Tongue (tissue), 1 donor: ENCODE measurements at regions not wholly inside any gene's neighbourhood (a gene's known extent, or its start where the extent isn't known, plus 50 kb on each side); places are given as distances from the start of the nearest gene placed in this dataset.

Source experiments
- DNase-seq: peaks from one replicate; pipeline ENCODE4 v3.0.0-alpha.2; 2015

DNA sequence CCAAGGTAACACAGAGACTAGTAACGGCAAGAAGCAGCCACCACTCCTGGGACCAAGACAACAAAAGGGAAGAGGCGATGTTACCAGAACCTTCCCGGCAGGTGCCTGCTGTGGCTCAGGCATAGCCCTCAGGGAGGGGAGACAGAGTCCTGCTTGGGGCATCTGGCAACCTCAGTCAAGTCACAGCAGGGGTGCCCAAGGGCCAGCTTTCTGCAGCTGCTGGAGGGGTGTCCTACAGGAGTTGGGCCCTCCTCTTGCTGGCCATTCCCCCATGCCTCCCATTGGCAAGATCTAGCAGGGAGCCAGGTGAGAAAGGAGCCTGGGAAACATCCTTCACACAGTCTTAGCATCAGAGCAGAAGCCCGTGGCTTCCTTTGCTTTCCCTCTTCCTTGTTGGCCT lies 197.3 kb upstream of the IL12A start:
- no peak for DNase-seq

- no peak for DNase-seq
Observed at GRCh38 chr3:159792070-159792469, 196.6 kb upstream of the IL12A start.

- DNase-seq, result no peak
Observed at GRCh38 chr3:159795042-159795441, 193.6 kb upstream of the IL12A start.

GRCh38 chr3:159795681-159796175 lies 192.9 kb upstream of the IL12A start:
- no peak for DNase-seq

DNA sequence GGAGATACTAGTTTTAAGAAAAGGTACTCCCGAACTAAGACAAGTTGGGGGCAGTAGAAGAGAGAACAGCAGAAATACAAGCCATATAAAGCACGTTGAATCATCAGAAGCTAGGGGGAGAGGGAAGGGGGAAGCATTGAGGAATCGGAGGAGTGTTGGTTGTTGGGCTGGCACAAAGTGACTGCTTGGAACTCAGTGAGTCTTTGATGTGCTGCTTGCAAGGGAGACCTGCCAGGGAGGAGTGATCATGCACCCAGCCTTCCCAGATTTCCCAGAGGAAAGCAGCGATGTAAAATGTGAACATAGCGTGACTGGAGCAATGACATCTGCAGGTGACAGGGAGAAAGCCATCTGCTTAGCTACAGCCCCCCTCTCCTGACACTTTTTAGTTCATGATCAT lies 192.4 kb upstream of the IL12A start:
- no peak for DNase-seq

- DNase-seq, result peak; percentile 41
Observed at GRCh38 chr3:159796744-159797143, 191.9 kb upstream of the IL12A start.

- no peak for DNase-seq
Observed at GRCh38 chr3:159797771-159798170, 190.9 kb upstream of the IL12A start.

DNA sequence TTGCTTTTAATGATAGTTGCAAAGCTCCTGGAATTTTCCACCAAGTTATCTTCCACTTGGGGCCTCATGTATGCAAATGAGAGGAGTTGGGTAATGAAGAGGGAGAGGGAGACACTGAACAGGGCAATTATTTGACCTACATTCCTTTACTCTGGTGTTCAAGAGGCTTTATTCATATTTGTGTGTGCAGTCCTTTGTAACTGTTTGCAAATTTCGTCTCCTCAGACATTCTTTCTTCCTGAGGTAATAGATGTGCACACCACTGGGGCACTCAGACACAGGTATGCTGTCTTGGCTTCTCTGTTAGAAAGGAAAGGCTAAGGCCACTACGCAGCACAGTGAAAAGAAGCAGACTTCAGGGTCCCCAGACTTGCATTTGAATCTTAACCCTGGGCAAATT lies 189.7 kb upstream of the IL12A start:
- DNase-seq, result no peak

GRCh38 chr3:159800434-159801155 lies 188.0 kb upstream of the IL12A start:
- DNase-seq, result no peak

DNA sequence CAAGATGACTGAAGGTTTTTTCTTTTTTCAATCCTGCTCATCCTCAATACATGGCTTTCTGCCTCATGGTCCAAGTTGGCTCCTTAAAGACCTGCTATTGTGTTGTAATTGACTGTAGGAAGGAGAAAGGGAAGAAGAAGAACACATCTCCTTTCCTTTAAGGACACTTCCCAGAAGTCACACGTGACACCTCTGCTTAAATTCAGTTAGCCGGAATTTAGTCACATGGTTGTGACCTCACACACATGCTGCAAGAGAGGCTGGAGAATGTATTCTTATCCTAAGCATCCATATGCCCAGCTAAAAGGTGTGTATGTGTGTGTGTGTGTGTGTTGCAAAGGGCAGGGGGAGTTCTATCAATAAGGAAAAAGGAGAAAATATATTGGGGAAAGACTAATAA lies 185.8 kb upstream of the IL12A start:
- no peak for DNase-seq

GRCh38 chr3:159803459-159803858 lies 185.2 kb upstream of the IL12A start:
- DNase-seq, result no peak

DNA sequence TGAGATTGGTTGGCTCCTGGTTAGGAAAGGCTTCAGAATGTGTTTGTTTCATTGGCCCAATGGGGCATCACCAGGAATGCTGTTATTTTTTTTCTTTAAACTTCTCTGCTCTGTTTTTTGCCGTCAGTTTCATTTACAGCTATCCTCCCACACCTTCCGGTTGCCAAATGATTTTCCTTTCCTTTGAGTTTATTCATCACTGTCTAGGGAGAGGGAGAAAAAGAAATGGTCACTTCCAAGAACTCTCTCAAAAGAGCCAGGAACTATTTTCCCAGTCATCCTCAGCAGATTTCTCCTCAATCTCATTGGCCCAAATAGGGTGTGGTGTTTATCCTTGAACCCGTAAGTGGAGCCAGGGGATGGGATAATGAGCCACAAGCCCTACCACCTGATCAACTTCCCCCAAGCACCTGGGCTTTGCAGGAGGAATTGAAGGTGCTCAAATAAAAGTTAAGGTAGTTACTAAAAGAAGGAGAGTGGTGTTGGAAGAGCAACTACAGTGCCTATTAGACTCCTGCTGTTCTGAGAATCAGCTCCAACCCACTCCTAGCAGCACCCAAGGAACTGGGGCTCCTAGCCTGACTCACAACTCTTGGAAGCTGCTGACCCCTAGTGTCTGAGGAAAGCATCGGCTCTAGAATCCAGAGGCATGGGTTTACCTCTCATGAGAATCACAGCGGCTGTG lies 183.8 kb upstream of the IL12A start:
- DNase-seq, result peak; percentile 87

DNA sequence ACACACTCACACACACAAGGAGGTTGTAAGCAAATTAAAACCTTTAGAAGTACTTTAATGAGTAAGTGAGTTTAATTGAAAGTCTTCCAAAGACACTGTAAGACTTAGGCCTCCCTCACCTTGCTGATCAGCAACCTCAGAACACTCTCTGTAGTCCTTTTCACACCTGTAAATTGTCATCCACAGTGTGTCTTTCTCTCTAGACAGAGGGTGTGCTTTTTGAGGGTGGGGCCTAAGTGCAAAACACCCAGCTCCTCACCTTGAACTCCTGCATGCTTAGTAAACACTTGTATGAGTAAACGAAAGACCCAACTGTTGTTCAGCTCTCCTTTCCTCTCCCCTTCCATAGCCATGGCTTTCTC lies 183.2 kb upstream of the IL12A start:
- no peak for DNase-seq

DNA sequence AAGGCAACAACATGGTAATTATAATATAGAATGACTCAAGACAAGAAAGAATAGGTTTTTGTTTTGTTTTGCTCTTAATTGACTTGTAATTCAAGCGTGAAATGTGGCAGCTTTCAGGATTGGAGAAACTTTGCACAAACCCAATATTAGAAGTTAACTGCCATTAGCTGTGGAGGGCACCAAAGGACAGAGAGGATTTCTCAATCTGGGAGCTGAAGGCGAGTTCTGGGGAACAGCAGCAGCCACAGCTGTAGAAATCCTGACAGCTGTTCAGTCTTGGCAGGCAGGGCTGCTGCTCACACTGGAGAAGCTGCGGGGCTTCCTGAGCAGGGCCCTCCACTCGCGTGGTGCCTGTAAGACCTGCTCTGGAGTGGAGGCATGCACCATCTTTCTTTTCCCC lies 182.2 kb upstream of the IL12A start:
- peak; percentile 92 for DNase-seq

GRCh38 chr3:159807137-159808040 lies 181.2 kb upstream of the IL12A start:
- peak; percentile 58 for DNase-seq

GRCh38 chr3:159813822-159814531 lies 174.7 kb upstream of the IL12A start:
- DNase-seq, result peak; percentile 40

- no peak for DNase-seq
Observed at GRCh38 chr3:159816512-159816911, 172.1 kb upstream of the IL12A start.

DNA sequence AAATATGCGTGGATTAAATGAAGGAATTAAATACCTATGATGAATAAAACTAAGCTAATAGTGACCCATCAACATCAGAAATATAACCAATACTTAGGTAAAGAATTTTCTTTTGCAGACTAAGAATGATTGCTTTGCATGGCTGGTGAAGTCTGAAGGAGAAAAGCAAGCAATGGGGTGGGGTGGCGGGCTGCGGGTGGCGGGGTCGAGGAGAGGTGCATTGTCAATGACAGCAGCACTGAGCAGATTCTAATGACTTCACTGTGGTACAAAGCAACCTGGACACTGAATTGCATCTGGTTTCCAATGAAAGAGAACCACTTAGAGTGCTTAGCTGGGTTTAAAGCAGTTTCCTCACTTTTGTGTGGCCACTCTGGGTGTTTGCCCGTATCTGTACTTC lies 171.5 kb upstream of the IL12A start:
- no peak for DNase-seq

DNA sequence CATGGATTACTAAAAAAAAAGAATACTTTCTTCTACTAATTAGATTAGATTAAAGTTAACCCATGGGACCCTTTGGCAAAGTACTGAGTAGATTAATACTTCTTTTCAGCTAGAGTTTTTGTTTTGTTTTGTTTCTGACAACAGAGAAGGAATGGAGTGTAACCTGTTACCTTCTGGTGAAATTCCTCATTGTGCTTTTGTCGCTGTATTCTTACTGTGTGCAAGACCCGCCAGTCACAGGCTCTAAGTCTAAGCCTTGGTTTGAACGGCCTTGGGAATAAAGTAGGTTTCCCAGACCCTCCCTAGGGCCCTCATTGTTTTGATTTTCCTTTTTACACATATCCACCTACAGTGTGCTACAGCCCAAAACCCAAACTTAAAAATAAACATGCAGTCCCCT lies 171.1 kb upstream of the IL12A start:
- no peak for DNase-seq

DNA sequence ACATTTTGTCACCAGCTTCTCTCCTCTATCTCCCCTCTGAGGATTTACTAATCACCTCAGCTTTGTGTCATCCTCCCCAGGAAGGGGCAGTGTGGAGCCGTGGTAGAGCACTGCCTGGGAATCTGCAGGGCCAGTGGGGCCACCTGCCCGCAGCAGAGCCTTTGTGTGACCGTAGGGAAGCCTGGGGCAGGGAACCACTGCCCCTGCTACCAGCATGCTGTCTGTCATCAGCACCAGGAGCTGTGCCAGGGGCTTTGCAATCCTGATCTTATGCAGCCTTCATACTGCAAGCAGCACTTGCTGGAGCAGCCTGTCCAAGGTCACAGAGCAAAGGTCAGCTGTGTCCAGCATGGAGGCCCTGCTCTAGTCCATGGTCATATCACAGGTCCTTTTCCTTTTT lies 170.2 kb upstream of the IL12A start:
- no peak for DNase-seq

DNA sequence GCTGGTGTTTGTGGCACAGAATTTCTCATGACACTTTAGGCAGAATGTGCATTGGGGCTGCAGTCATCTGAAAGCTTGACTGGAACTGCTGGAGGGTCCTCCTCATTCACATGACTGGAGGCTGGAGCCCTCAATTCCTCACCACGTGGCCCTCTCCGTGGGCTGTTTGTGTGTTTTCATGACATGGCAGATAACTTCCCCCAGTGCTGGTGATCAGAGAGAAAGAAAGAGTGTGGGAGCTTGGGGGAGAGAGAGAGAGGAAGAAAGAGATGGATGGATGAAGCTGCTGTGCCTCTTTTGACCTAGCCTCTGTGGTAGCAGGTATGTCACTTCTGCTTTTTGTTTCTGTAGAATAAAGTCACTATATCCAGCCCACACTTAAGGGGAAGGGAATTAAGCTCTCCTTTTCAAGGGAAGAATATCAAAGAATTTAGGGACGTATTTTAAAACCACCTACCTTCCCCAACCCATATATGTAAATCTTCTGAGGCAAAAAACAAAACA lies 169.6 kb upstream of the IL12A start:
- no peak for DNase-seq

DNA sequence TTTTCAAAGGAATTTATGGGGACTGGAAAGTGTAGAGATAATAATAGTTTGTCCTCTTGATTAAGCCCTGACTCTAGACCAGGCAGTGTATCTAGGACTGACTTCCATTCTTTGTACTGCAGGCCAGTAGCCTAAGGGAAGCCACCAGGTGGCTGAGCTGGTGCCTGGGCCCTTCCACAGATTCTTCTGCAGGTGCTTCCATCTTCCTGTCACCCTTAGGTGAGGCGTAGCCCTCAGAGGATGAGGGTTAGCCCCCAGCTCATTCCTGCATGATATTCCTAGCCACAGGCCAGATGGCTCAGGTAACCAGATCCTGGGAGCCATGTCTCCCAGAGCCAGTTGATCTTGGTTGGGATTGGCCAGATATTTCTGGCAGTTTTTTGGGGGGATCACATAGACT lies 169.0 kb upstream of the IL12A start:
- DNase-seq, result no peak
